OCI-LY7 (cell line): ENCODE measurements at regions not wholly inside any gene's neighbourhood (a gene's known extent, or its start where the extent isn't known, plus 50 kb on each side); places are given as distances from the start of the nearest gene placed in this dataset.

Experiments used
- EZH2phosphoT487 ChIP-seq: fragments of 200-600 bp; sonication (generic); IDR thresholded peaks from 2 replicates; pipeline ENCODE4 v1.6.1; 2018; ENCODE audit warnings: low read depth, borderline replicate concordance, mild to moderate bottlenecking, mixed run types, antibody characterized with exemption, low read length, moderate library complexity, mixed read lengths
- TF ChIP-seq, protein P1 (sequence below): fragments of 200-600 bp; sonication (generic); conservative IDR thresholded peaks from 2 replicates; pipeline ENCODE4 v1.5.1; 2014; ENCODE audit warnings: mild to moderate bottlenecking, antibody characterized with exemption, low read length, moderate library complexity, mixed read lengths

GRCh38 chr3:148400754-148401153, 296.9 kb upstream of the AGTR1 start:
- TF ChIP-seq, protein P1, sequence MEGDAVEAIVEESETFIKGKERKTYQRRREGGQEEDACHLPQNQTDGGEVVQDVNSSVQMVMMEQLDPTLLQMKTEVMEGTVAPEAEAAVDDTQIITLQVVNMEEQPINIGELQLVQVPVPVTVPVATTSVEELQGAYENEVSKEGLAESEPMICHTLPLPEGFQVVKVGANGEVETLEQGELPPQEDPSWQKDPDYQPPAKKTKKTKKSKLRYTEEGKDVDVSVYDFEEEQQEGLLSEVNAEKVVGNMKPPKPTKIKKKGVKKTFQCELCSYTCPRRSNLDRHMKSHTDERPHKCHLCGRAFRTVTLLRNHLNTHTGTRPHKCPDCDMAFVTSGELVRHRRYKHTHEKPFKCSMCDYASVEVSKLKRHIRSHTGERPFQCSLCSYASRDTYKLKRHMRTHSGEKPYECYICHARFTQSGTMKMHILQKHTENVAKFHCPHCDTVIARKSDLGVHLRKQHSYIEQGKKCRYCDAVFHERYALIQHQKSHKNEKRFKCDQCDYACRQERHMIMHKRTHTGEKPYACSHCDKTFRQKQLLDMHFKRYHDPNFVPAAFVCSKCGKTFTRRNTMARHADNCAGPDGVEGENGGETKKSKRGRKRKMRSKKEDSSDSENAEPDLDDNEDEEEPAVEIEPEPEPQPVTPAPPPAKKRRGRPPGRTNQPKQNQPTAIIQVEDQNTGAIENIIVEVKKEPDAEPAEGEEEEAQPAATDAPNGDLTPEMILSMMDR = no peak
- no peak for TF ChIP-seq EZH2phosphoT487
